Immature natural killer cell (primary cell): ENCODE measurements at regions not wholly inside any gene's neighbourhood (a gene's known extent, or its start where the extent isn't known, plus 50 kb on each side); places are given as distances from the start of the nearest gene placed in this dataset.
"Not testable (repeated sequence)": the region's sequence is repeated elsewhere in the genome, so short reads cannot be mapped to it uniquely, and the experiment has no call there.

Source experiments
- DNase-seq, 3 donors: peaks; one replicate each; pipeline ENCODE4 v3.0.0; 2022; ENCODE audit warnings: mixed read lengths in 1 of 3
- H3K27ac Mint-ChIP-seq, 6 donors: one replicate each; pipeline ENCODE4 v1.8.0; 2020; ENCODE audit warnings: mixed read lengths in 6 of 6, mild to moderate bottlenecking in 5 of 6, inconsistent platforms in 4 of 6, moderate library complexity in 3 of 6
- H3K27me3 Mint-ChIP-seq, 3 donors: one replicate each; pipeline ENCODE4 v1.8.0; 2020 to 2021; ENCODE audit warnings: low read depth in 3 of 3, mild to moderate bottlenecking in 3 of 3, mixed read lengths in 3 of 3, moderate library complexity in 3 of 3, inconsistent platforms in 1 of 3
- H3K36me3 Mint-ChIP-seq, 3 donors: one replicate each; pipeline ENCODE4 v1.8.0; 2020; ENCODE audit warnings: mixed read lengths in 3 of 3, inconsistent platforms in 2 of 3, mild to moderate bottlenecking in 2 of 3
- H3K4me1 Mint-ChIP-seq, 2 donors: one replicate each; pipeline ENCODE4 v1.8.0; 2020; ENCODE audit warnings: inconsistent platforms in 2 of 2, mild to moderate bottlenecking in 2 of 2, mixed read lengths in 2 of 2, moderate library complexity in 1 of 2
- H3K4me3 Mint-ChIP-seq, 5 donors: one replicate each; pipeline ENCODE4 v1.8.0; 2020; ENCODE audit warnings: mild to moderate bottlenecking in 5 of 5, mixed read lengths in 5 of 5, inconsistent platforms in 3 of 5, moderate library complexity in 3 of 5
- H3K9me3 Mint-ChIP-seq, 6 donors: one replicate each; pipeline ENCODE4 v1.8.0; 2020; ENCODE audit warnings: mild to moderate bottlenecking in 6 of 6, mixed read lengths in 6 of 6, inconsistent platforms in 4 of 6, moderate library complexity in 3 of 6

DNA sequence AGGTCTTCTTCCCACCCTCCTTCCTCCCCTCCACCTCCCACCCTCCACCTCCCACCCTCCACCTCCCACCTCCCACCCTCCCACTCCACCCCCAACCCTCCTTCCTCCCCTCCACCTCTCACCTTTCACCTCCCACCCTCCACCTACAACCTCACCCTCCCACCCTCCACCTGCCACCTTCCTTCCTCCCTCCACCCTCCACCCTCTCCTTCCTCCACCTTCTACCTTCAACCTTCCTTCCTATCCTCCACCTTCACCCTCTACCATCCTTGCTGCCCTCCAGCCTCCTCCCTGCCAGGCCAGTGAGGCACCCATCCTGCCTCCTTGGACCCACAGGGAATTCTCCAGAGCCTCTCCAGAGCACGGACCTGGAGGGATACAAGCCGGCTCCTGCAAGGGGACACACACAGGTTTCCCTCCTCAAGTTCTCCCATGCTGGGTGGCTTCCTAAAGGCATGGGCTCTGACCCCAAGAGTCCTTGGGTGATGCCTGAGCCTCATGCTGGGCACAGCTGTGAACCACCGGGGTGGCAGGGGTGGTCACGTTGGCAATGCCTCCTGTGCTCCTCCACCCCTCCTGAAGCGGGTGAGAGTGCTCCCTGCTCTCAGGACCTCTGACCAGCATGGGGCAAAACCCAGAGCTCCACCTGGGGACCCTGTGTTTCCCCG, 293.0 kb downstream of the NDUFA10 start:
- H3K27me3 Mint-ChIP-seq: peaks cover 0 to 2% (median 2%) of the 10 kb centered on the region in 3 donors
- H3K9me3 Mint-ChIP-seq: no peaks in the 10 kb centered on the region
- no peaks in the 10 kb centered on the region for H3K36me3 Mint-ChIP-seq
- peak overlapping the region in 1 of 6 donors; percentile 59 for H3K27ac Mint-ChIP-seq
- no peak for DNase-seq
- H3K4me1 Mint-ChIP-seq: no peaks in the 10 kb centered on the region
- no peak overlapping the region for H3K4me3 Mint-ChIP-seq

DNA sequence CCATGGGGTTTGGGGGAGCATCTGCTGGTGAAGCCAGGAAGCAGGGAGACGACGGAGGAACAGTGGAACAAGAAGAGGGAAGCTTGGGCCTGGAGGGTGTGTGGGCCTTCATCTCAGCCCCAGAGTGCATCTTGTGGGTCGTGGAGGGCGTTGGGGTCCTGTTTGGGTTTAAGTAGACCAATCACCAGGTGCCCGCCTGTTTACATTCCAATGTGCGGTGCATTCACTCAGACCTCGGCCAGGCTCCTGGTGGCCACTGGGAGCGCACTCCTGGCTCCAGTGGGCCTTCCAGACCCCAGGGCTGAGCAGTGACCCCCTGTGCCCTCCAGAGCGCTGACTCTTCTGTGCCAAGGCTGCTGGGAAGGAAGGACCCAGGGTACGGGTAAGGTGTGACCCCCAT, 293.7 kb downstream of the NDUFA10 start:
- Mint-ChIP-seq H3K9me3 (no peaks in the 10 kb centered on the region), H3K4me3 (no peak overlapping the region), H3K36me3 (no peaks in the 10 kb centered on the region), H3K4me1 (no peaks in the 10 kb centered on the region), H3K27ac (no peak overlapping the region), H3K27me3 (peaks cover 0 to 2% (median 2%) of the 10 kb centered on the region in 3 donors)
- no peak for DNase-seq

DNA sequence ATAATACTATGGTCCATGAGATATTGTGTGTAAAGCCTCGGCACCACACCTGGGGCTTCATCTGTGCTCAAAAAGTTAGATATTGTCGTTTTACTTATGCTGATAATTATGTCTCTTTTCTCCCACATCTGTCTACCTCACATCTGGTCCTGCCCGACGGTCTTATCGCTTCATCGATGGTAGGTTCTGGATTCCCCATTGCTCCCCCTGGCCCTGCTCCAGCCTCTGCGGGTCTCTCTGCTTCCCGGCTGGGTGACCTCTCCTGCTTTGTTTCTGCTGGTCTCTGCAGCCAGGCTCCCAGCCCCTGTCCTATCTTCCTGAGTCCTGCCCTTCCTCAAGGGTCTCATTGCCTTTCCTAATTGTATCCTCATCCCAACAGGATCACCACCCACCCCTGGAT, 294.2 kb downstream of the NDUFA10 start:
- Mint-ChIP-seq H3K27me3 (peaks cover 0 to 2% (median 2%) of the 10 kb centered on the region in 3 donors), H3K4me1 (no peaks in the 10 kb centered on the region), H3K9me3 (no peaks in the 10 kb centered on the region), H3K36me3 (no peaks in the 10 kb centered on the region), H3K27ac (no peak overlapping the region), H3K4me3 (no peak overlapping the region)
- no peak for DNase-seq

DNA sequence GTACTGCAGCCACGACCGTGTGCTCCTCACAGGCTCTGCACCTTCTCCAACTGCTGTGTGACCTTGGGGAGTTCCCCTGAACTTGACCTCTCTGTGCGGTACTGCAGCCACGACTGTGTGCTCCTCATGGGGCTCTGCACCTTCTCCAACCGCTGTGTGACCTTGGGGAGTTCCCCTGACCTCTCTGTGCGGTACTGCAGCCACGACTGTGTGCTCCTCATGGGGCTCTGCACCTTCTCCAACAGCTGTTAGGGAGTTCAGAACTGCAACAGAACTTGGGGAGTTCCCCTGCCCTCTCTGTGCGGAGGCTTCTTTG, 294.6 kb downstream of the NDUFA10 start:
- H3K36me3 Mint-ChIP-seq, H3K27ac Mint-ChIP-seq, H3K27me3 Mint-ChIP-seq, H3K9me3 Mint-ChIP-seq, DNase-seq, H3K4me1 Mint-ChIP-seq, H3K4me3 Mint-ChIP-seq: not testable (repeated sequence)

DNA sequence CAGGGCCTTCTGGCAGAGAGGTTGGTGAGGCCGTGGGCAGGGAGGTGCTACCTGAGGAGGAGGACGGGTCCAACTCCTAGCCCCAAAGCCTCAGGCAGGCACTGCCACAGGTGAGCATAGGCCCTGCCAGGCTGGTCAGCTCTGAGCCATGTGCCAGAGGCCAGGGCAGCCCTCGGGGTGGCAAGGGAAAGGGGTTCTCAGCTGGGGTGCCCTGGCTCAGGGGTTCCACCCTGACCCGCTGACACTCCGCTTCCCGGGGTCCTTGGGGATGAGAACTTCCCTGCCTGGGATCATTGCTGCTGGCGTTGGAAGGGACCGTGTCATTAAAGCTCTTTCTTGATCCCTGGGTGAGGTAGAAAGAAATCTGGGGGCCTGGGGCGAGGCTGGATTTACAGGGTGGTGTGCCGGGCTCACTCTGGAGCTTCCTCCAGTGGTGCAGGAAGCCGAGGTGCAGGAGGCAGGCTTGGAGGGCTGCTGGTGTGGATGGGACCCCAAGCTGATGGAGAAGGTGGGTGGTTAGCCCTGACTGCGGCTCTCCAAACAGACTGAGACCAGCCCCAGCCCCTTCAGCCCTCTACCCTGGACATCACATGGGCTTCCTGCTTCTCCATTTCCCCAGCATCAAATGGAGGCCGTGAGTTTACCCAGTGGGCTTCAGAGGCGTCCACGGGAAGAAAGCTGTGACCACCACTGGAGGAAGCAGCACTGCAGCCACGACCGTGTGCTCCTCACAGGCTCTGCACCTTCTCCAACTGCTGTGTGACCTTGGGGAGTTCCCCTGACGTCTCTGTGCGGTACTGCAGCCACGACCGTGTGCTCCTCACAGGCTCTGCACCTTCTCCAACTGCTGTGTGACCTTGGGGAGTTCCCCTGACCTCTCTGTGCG, 295.2 kb downstream of the NDUFA10 start:
- Mint-ChIP-seq H3K27ac (no peak overlapping the region), H3K4me1 (no peaks in the 10 kb centered on the region)

DNA sequence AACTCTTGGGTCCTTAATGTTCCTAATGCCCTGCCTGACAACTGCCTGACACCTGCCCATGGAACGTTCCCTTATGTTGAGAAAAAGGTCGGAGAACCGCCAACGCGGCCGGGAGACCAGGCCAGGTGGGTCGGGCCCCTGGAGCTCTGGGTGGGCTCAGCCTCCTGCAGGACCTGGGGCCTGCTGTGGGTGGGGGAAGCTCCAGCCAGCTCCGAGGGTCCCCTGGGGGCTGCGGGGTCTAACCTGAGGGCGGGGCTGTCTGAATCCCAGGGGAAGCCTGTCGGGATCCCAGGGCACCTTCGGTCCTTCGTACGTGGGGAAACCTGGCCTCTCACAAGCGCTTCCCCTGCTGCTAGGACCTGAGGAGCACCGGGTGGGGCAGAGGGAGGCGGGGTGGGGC, 296.0 kb downstream of the NDUFA10 start:
- Mint-ChIP-seq H3K27ac (no peak overlapping the region), H3K9me3 (no peaks in the 10 kb centered on the region), H3K36me3 (no peaks in the 10 kb centered on the region), H3K27me3 (peaks cover 0 to 2% (median 2%) of the 10 kb centered on the region in 3 donors), H3K4me3 (no peak overlapping the region), H3K4me1 (no peaks in the 10 kb centered on the region)
- DNase-seq: no peak

More for the DNA sequence above, 295.2 kb downstream of the NDUFA10 start:
- H3K9me3 Mint-ChIP-seq: no peaks in the 10 kb centered on the region
- H3K27me3 Mint-ChIP-seq: peaks cover 0 to 2% (median 2%) of the 10 kb centered on the region in 3 donors
- DNase-seq: no peak
- no peaks in the 10 kb centered on the region for H3K36me3 Mint-ChIP-seq
- no peak overlapping the region for H3K4me3 Mint-ChIP-seq

DNA sequence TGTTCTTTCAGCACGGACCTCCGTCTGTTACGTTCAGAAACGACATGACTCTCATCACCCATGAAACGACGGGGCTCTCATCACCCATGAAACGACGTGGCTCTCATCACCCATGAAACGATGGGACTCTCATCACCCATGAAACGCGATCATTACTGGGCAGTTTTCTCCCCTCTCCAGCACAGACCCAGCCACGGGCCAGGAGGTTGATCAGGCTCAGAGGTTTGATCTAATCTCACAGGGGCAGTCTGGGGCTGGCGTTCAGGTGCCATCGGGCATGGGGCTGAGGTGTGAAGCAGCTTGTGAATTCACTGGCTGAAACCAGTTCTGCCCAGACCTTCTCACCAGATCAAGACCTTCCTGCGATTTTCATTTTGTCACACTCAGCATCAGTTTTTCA, 296.4 kb downstream of the NDUFA10 start:
- no peaks in the 10 kb centered on the region for H3K4me1 Mint-ChIP-seq
- peak overlapping the region in 1 of 6 donors; percentile 60 for H3K27ac Mint-ChIP-seq
- no peak overlapping the region for H3K4me3 Mint-ChIP-seq
- H3K27me3 Mint-ChIP-seq: peaks cover 0 to 2% (median 0%) of the 10 kb centered on the region in 3 donors
- H3K9me3 Mint-ChIP-seq: no peaks in the 10 kb centered on the region
- H3K36me3 Mint-ChIP-seq: no peaks in the 10 kb centered on the region
- DNase-seq: no peak

DNA sequence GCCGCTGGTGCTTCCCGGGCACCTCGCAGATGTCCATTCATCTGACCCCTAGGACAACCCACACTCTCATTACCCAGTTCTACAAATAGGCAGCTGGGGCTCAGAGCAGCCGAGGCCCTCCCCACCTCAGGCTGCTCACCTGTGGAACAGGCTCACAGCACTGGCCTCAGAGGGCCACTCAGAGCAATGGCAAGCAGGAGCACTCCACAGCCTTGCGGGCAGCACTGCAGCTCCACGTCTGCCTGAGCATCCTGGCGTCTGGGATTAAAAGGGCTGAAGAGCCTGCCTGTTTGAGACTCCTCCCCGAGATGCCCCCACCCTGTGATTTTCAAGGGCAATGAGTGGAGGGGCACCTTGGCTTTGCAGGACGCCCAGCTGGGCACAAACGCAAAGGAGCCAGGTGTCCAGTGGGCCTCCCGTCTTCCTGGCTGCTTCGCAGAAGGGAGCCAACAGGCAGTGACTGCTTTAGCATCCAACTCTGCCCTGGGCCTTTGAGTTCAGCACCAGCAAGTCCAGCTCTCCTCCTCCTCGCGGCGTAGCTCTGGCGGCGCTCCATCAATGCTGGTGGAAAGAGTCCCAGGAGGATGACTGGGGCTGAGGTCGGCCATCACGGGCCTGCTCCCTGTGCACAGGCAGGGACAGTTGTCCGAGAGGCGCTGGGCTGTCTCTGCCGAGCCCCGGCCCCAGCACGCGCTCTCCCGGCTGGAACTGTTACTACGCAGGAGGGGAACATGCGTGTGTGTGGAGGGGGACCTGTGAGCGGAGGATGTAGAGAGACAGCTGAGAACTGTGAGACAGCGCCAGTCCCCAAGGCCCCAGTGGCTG, 297.2 kb downstream of the NDUFA10 start:
- no peak overlapping the region for H3K4me3 Mint-ChIP-seq
- H3K9me3 Mint-ChIP-seq: no peaks in the 10 kb centered on the region
- H3K4me1 Mint-ChIP-seq: no peaks in the 10 kb centered on the region
- H3K27me3 Mint-ChIP-seq: peaks cover 0 to 2% (median 0%) of the 10 kb centered on the region in 3 donors
- H3K36me3 Mint-ChIP-seq: no peaks in the 10 kb centered on the region
- no peak overlapping the region for H3K27ac Mint-ChIP-seq
- DNase-seq: no peak

DNA sequence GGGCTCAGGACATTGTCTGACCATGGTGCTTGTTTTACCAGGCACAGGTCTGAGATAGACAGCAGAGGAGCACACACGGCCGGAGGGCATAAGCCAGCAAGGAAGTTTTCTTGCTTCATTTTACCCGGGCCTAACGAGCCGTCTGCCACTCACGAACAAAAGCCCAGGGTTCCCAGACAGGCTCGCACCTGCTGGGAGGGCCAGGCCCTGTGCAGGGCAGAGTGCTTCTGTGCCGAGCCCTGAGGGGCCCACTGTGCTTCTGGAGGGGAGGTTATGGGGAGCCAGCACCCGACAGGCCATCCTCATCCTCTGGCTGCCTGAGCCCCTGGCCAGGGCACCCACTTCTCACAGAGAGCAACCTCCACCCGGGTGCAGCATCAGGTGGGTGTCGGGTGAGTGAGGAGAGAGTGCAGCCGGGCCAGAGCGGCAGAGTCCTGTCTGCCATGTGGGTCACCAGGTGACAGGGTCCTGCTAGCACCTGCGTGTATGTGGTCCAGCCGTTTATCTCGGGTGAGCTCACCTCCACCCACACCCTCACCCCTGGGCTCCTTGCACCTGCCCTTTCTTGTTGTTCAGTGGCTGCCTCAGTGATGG, 297.9 kb downstream of the NDUFA10 start:
- Mint-ChIP-seq H3K36me3 (no peaks in the 10 kb centered on the region), H3K4me1 (no peaks in the 10 kb centered on the region), H3K27ac (no peak overlapping the region), H3K4me3 (no peak overlapping the region), H3K27me3 (peaks cover 0 to 2% (median 0%) of the 10 kb centered on the region in 3 donors), H3K9me3 (no peaks in the 10 kb centered on the region)
- DNase-seq: no peak

DNA sequence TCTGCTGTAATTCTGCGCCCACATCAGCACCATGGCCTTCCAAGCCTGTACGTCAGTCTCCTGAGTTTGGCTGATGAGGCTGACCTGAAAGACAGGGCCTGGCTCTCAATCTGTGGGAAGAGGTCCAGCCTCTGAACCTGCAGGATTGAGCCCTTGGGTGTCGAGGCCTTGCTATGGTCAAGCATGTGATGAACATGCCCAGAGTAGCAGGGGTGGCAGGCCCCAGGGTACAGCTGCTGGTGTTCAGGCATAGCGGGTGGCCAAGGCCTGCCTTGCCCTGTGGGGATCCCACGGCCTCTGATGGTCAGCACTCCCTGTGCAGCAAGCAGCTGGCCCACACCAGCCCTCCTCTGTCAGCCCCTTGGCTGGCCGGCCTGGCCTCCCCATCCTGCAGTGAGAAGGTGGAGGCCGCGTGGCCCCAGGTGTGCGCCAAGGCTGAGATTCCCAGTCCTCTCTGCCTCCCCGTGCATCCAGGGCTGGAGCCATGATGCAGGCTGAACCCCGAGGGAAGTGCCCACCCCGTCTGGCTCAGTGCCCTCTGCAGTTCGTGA, 298.4 kb downstream of the NDUFA10 start:
- Mint-ChIP-seq H3K27me3 (peaks cover 0 to 2% (median 0%) of the 10 kb centered on the region in 3 donors), H3K4me1 (no peaks in the 10 kb centered on the region), H3K36me3 (no peaks in the 10 kb centered on the region), H3K9me3 (no peaks in the 10 kb centered on the region), H3K4me3 (no peak overlapping the region), H3K27ac (no peak overlapping the region)
- DNase-seq: no peak

DNA sequence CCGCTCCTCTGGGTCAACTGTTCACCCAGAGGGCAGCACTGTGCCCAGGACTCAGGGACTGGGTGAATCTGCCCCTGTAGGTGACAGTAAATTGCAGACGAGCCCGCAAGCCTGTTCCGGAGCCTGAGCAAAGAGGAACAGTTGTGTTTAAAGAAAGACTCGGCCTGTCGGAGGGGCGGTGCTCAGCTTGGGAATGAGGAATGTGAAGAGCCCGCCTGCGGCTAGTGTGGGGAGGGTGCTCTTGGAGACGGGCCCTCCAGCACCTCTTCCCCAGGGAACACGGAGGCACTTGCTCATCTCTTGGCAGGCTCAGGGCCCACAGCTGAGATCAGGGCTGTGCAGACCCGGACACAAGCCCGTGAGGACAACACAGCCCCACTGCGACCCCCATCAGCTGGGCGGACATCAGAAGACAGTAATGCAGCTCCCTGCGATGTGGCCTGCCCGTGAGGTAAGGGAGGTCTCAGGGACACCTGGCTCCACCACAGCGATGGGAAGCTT, 299.0 kb downstream of the NDUFA10 start:
- peaks cover 0 to 2% (median 0%) of the 10 kb centered on the region in 3 donors for H3K27me3 Mint-ChIP-seq
- no peak overlapping the region for H3K27ac Mint-ChIP-seq
- no peaks in the 10 kb centered on the region for H3K4me1 Mint-ChIP-seq
- DNase-seq: no peak
- H3K36me3 Mint-ChIP-seq: no peaks in the 10 kb centered on the region
- no peaks in the 10 kb centered on the region for H3K9me3 Mint-ChIP-seq
- H3K4me3 Mint-ChIP-seq: no peak overlapping the region

DNA sequence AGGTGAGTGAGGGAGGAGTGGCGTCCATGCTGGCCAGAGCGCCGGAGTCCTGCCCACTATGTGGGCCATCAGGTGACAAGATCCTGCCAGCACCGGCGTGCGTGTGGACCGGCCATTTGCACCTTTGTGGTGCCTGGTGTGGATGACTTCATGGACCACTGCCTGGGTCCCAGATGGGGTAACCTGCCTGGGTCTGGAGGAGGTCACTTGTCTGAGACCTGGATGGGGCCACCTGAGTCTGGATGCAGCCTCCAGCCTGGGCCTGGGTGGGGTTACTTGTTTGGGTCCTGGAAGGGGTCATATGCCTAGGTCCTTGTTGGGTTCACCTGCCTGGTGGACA, 299.6 kb downstream of the NDUFA10 start:
- Mint-ChIP-seq H3K36me3 (no peaks in the 10 kb centered on the region), H3K4me3 (no peak overlapping the region), H3K4me1 (no peaks in the 10 kb centered on the region), H3K9me3 (no peaks in the 10 kb centered on the region), H3K27ac (no peak overlapping the region), H3K27me3 (no peaks in the 10 kb centered on the region)
- DNase-seq: no peak

DNA sequence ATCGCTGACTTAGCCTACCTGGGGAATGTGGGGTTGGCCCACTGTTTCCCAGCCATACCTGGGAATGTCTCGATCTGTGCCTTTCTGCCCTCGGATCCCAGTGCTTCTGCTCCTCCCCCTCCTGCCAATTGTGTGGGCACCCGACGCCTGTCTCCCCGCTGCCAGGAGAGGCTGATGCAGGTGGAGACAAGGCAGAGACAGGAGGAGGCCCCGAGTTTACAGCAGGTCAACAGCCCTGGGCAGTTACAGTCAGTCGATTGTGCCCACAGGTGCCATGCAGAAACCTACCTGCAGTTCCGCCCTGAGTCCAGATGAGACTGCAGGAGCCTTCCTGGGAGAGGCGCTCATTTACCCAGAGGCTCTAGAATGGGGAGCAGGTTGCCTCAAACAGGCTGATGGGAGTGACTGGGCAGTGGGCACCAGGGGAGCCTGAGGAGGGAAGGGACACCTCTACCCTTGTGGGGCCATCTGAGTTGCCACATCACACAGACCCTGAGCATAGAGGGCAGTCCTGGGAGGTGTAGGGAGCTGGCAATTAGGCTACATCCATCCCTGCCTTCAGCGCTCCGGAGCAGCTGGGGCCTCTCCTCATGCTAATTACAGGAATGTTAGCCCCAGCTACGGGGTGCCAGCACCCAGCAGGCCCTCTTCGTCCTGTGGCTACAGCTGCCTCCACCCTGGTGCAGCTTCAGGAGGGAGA, 300.1 kb downstream of the NDUFA10 start:
- Mint-ChIP-seq H3K4me1 (no peaks in the 10 kb centered on the region), H3K27me3 (no peaks in the 10 kb centered on the region), H3K27ac (no peak overlapping the region), H3K36me3 (no peaks in the 10 kb centered on the region), H3K4me3 (no peak overlapping the region), H3K9me3 (no peaks in the 10 kb centered on the region)
- no peak for DNase-seq
